ENCODE measurements at regions not wholly inside any gene's neighbourhood (a gene's known extent, or its start where the extent isn't known, plus 50 kb on each side); places are given as distances from the start of the nearest gene placed in this dataset.

GRCh38 chr13:107865318-107865575, 350.1 kb downstream of the LIG4 start:
- intact Hi-C loops (cut with micrococcal nuclease; ENCODE audit: unreplicated experiment), result no loop called here
- no peaks in the 10 kb centered on the region for H3K27me3 Mint-ChIP-seq (ENCODE audit: insufficient read depth, unreplicated experiment)

GRCh38 chr13:107864543-107865317, 350.6 kb downstream of the LIG4 start:
- ChIA-PET CTCF (no interaction called here), POLR2A (no interaction called here)
- BruUV-seq (replicated peaks), result no TSS peak
- H3K36me3 ChIP-seq (ENCODE audit: control insufficient read depth, insufficient read depth, low read length), result no peaks in the 10 kb centered on the region
- TF ChIP-seq, protein P1, sequence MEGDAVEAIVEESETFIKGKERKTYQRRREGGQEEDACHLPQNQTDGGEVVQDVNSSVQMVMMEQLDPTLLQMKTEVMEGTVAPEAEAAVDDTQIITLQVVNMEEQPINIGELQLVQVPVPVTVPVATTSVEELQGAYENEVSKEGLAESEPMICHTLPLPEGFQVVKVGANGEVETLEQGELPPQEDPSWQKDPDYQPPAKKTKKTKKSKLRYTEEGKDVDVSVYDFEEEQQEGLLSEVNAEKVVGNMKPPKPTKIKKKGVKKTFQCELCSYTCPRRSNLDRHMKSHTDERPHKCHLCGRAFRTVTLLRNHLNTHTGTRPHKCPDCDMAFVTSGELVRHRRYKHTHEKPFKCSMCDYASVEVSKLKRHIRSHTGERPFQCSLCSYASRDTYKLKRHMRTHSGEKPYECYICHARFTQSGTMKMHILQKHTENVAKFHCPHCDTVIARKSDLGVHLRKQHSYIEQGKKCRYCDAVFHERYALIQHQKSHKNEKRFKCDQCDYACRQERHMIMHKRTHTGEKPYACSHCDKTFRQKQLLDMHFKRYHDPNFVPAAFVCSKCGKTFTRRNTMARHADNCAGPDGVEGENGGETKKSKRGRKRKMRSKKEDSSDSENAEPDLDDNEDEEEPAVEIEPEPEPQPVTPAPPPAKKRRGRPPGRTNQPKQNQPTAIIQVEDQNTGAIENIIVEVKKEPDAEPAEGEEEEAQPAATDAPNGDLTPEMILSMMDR (IDR thresholded peaks at IDR 0.05; ENCODE audit: insufficient read depth in 1 of 2, low read depth in 1 of 2, low read length in 1 of 2, severe bottlenecking in 1 of 2, unreplicated experiment in 1 of 2), result no peak
- H3K36me3 Mint-ChIP-seq (ENCODE audit: insufficient read depth, unreplicated experiment), result no peaks in the 10 kb centered on the region
- DNase-seq, result peak in 1 of 2 experiments; percentile 50
- intact Hi-C loops (cut with micrococcal nuclease; ENCODE audit: unreplicated experiment), result no loop called here
- H3K9me3 ChIP-seq, result no peaks in the 10 kb centered on the region
- no peaks in the 10 kb centered on the region for H3K4me1 Mint-ChIP-seq (ENCODE audit: low read depth, unreplicated experiment)
- no peak overlapping the region for H3K27ac Mint-ChIP-seq (ENCODE audit: unreplicated experiment)
- no peaks in the 10 kb centered on the region for H3K4me1 ChIP-seq
- no peaks in the 10 kb centered on the region for H3K27me3 Mint-ChIP-seq (ENCODE audit: insufficient read depth, unreplicated experiment)
- no peak overlapping the region for H3K4me3 Mint-ChIP-seq (ENCODE audit: unreplicated experiment)
- H3K27me3 ChIP-seq (replicated peaks; ENCODE audit: control insufficient read depth, insufficient read depth, low read length), result no peaks in the 10 kb centered on the region
- H3K9me3 Mint-ChIP-seq (ENCODE audit: unreplicated experiment), result no peaks in the 10 kb centered on the region
- H3K4me3 ChIP-seq (ENCODE audit: low read depth, low read length), result no peak overlapping the region

More at GRCh38 chr13:107865318-107865575, 350.1 kb downstream of the LIG4 start:
- H3K27me3 ChIP-seq (replicated peaks; ENCODE audit: control insufficient read depth, insufficient read depth, low read length), result no peaks in the 10 kb centered on the region
- H3K36me3 ChIP-seq (ENCODE audit: control insufficient read depth, insufficient read depth, low read length), result no peaks in the 10 kb centered on the region
- H3K4me3 ChIP-seq (ENCODE audit: low read depth, low read length), result no peak overlapping the region
- Mint-ChIP-seq H3K27ac (ENCODE audit: unreplicated experiment) (no peak overlapping the region), H3K9me3 (ENCODE audit: unreplicated experiment) (no peaks in the 10 kb centered on the region), H3K36me3 (ENCODE audit: insufficient read depth, unreplicated experiment) (no peaks in the 10 kb centered on the region), H3K4me3 (ENCODE audit: unreplicated experiment) (no peak overlapping the region), H3K4me1 (ENCODE audit: low read depth, unreplicated experiment) (no peaks in the 10 kb centered on the region)
- no peak for DNase-seq
- no TSS peak for BruUV-seq (replicated peaks)
- H3K9me3 ChIP-seq, result no peaks in the 10 kb centered on the region
- TF ChIP-seq, protein P1 (IDR thresholded peaks at IDR 0.05; ENCODE audit: insufficient read depth in 1 of 2, low read depth in 1 of 2, low read length in 1 of 2, severe bottlenecking in 1 of 2, unreplicated experiment in 1 of 2), result no peak
- CTCF ChIA-PET, result no interaction called here
- no peaks in the 10 kb centered on the region for H3K4me1 ChIP-seq
- POLR2A ChIA-PET, result no interaction called here

DNA sequence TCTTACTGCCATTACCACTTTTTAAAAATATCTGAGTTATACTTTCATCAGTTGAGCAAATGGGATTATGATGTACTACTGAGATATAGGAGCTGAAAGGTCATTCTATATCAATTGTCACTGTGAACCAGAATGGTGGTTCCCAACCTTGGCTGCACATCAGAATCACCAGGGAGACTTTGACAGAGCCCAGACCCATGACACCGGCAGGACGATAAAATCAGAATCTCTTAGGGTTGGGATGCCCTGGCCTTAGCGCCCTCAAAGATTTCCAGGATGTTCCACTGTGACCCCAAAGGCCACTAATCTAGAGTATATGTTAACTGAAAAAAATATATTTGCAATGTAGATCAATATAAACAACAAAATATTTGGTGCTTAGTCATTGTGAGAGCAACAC, 355.1 kb downstream of the LIG4 start:
- Histone ChIP-seq H3K27me3 (replicated peaks; ENCODE audit: control insufficient read depth, insufficient read depth, low read length) (no peaks in the 10 kb centered on the region), H3K9me3 (no peaks in the 10 kb centered on the region), H3K4me3 (ENCODE audit: low read depth, low read length) (no peak overlapping the region), H3K36me3 (ENCODE audit: control insufficient read depth, insufficient read depth, low read length) (no peaks in the 10 kb centered on the region), H3K4me1 (no peaks in the 10 kb centered on the region)
- ChIA-PET POLR2A (no interaction called here), CTCF (no interaction called here)
- DNase-seq, result no peak
- TF ChIP-seq, protein P1 (IDR thresholded peaks at IDR 0.05; ENCODE audit: insufficient read depth in 1 of 2, low read depth in 1 of 2, low read length in 1 of 2, severe bottlenecking in 1 of 2, unreplicated experiment in 1 of 2), result no peak
- no peaks in the 10 kb centered on the region for H3K36me3 Mint-ChIP-seq (ENCODE audit: insufficient read depth, unreplicated experiment)
- no peak overlapping the region for H3K27ac Mint-ChIP-seq (ENCODE audit: unreplicated experiment)
- H3K4me3 Mint-ChIP-seq (ENCODE audit: unreplicated experiment), result no peak overlapping the region
- peaks cover 9% of the 10 kb centered on the region for H3K27me3 Mint-ChIP-seq (ENCODE audit: insufficient read depth, unreplicated experiment)
- no peaks in the 10 kb centered on the region for H3K4me1 Mint-ChIP-seq (ENCODE audit: low read depth, unreplicated experiment)
- BruUV-seq (replicated peaks), result no TSS peak
- no peaks in the 10 kb centered on the region for H3K9me3 Mint-ChIP-seq (ENCODE audit: unreplicated experiment)
- intact Hi-C loops (cut with micrococcal nuclease; ENCODE audit: unreplicated experiment), result no loop called here
